OCI-LY3 (cell line): ENCODE measurements at regions not wholly inside any gene's neighbourhood (a gene's known extent, or its start where the extent isn't known, plus 50 kb on each side); places are given as distances from the start of the nearest gene placed in this dataset.

ENCODE experiments used
- H2AFZ ChIP-seq: fragments of 200-600, 300-600 bp; shearing (Covaris generic); 2 replicates; pipeline ENCODE4 v1.6.0; 2014; ENCODE audit warnings: antibody characterized with exemption, low read depth, low read length
- H3K27ac ChIP-seq: fragments of 200-600, 300-600 bp; sonication (generic); 2 replicates; pipeline ENCODE4 v1.5.1; 2014; ENCODE audit warnings: mild to moderate bottlenecking, low read length, moderate library complexity, mixed read lengths
- H3K27me3 ChIP-seq: fragments of 200-600, 300-600 bp; sonication (generic); 2 replicates; pipeline ENCODE4 v1.6.1; 2014; ENCODE audit warnings: low read depth, low read length, mixed read lengths
- H3K36me3 ChIP-seq: fragments of 200-600, 300-600 bp; sonication (generic); replicated peaks from 2 replicates; pipeline ENCODE3; 2014; ENCODE audit warnings: low read depth, low read length, mixed read lengths
- H3K4me1 ChIP-seq: fragments of 300-600, 200-600 bp; sonication (generic); 2 replicates; pipeline ENCODE4 v1.6.1; 2014; ENCODE audit warnings: low read length, mixed read lengths
- H3K4me2 ChIP-seq: fragments of 200-600, 300-600 bp; sonication (generic); 2 replicates; pipeline ENCODE4 v1.6.1; 2014; ENCODE audit warnings: low read length, mixed read lengths
- H3K4me3 ChIP-seq: fragments of 300-600, 200-600 bp; sonication (generic); 2 replicates; pipeline ENCODE4 v1.5.1; 2014; ENCODE audit warnings: antibody characterized with exemption, mild to moderate bottlenecking, low read length, moderate library complexity
- H3K79me2 ChIP-seq: fragments of 300-600, 200-600 bp; shearing (Covaris generic); 2 replicates; pipeline ENCODE4 v1.6.1; 2014; ENCODE audit warnings: mild to moderate bottlenecking, low read length, mixed read lengths
- H3K9ac ChIP-seq: fragments of 300-600, 200-600 bp; shearing (Covaris generic); 2 replicates; pipeline ENCODE4 v1.6.0; 2014; ENCODE audit warnings: mild to moderate bottlenecking, low read length, moderate library complexity
- H3K9me3 ChIP-seq: fragments of 200-600, 300-600 bp; shearing (Covaris generic); 2 replicates; pipeline ENCODE4 v1.6.1; 2014; ENCODE audit warnings: low read length, mixed read lengths; ENCODE audit not compliant: insufficient read depth
- H4K20me1 ChIP-seq: fragments of 200-600, 300-600 bp; sonication (generic); 2 replicates; pipeline ENCODE4 v1.6.1; 2016; ENCODE audit warnings: low read length, mixed read lengths; ENCODE audit not compliant: insufficient read depth
- EZH2phosphoT487 ChIP-seq: fragments of 200-600 bp; shearing (Covaris generic); IDR thresholded peaks from 2 replicates; pipeline ENCODE4 v1.6.1; 2018; ENCODE audit warnings: antibody characterized with exemption, mixed run types, low read depth
- TF ChIP-seq, protein P1 (sequence below): fragments of 200-600, 300-600 bp; sonication (generic); IDR thresholded peaks from 2 replicates; pipeline ENCODE4 v1.5.1; 2014; ENCODE audit warnings: antibody characterized with exemption, low read length, low read depth

DNA sequence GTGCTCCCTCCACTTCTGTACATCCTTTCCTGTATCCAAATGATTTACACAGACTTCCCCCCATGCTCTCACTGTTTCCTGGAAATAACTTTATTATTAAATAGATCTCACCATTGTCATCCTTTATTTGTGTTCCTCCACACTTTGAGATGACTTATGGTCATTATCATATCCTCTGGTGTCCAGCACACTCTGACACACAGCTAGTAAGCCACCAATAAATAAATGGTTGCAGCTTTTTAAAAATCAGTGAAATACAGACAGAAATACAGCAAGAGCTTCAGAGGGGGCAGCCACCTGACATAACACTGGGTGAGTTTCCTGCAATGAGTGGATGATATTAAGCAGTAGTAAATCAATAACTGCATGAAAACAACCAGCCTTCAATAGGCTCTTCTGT lies 2036.4 kb upstream of the AGA start:
- Histone ChIP-seq H3K36me3 (no peaks in the 10 kb centered on the region), H3K9me3 (no peaks in the 10 kb centered on the region), H2AFZ (no peak overlapping the region), H3K79me2 (no peaks in the 10 kb centered on the region), H3K27ac (no peak overlapping the region), H3K4me1 (no peaks in the 10 kb centered on the region), H3K9ac (no peak overlapping the region), H3K27me3 (no peaks in the 10 kb centered on the region), H3K4me2 (no peak overlapping the region), H3K4me3 (no peak overlapping the region), H4K20me1 (no peaks in the 10 kb centered on the region)
- TF ChIP-seq EZH2phosphoT487: no peak
- TF ChIP-seq, protein P1, sequence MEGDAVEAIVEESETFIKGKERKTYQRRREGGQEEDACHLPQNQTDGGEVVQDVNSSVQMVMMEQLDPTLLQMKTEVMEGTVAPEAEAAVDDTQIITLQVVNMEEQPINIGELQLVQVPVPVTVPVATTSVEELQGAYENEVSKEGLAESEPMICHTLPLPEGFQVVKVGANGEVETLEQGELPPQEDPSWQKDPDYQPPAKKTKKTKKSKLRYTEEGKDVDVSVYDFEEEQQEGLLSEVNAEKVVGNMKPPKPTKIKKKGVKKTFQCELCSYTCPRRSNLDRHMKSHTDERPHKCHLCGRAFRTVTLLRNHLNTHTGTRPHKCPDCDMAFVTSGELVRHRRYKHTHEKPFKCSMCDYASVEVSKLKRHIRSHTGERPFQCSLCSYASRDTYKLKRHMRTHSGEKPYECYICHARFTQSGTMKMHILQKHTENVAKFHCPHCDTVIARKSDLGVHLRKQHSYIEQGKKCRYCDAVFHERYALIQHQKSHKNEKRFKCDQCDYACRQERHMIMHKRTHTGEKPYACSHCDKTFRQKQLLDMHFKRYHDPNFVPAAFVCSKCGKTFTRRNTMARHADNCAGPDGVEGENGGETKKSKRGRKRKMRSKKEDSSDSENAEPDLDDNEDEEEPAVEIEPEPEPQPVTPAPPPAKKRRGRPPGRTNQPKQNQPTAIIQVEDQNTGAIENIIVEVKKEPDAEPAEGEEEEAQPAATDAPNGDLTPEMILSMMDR: no peak

DNA sequence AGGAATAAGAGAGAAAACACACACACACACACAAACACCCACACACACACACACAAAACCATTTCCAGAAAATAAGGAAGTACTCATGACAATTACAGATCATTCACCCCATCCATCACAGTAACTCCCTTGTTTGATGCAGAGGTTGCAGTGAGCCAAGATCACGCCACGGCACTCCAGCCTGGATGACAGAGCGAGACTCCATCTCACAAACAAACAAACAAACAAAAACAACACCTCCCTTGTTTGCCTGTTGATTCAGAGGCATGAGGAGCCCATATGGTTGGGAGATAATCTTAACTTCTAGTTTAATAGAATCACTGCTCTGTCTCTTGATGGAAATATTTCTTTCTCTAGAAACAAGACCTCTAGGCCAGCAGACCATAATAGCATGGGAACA lies 2043.5 kb upstream of the AGA start:
- Histone ChIP-seq H2AFZ (no peak overlapping the region), H4K20me1 (no peaks in the 10 kb centered on the region), H3K4me1 (no peaks in the 10 kb centered on the region), H3K36me3 (no peaks in the 10 kb centered on the region), H3K4me3 (no peak overlapping the region), H3K79me2 (no peaks in the 10 kb centered on the region), H3K27me3 (no peaks in the 10 kb centered on the region), H3K9ac (no peak overlapping the region), H3K4me2 (no peak overlapping the region), H3K9me3 (no peaks in the 10 kb centered on the region), H3K27ac (no peak overlapping the region)
- TF ChIP-seq, protein P1: no peak
- TF ChIP-seq EZH2phosphoT487: no peak

DNA sequence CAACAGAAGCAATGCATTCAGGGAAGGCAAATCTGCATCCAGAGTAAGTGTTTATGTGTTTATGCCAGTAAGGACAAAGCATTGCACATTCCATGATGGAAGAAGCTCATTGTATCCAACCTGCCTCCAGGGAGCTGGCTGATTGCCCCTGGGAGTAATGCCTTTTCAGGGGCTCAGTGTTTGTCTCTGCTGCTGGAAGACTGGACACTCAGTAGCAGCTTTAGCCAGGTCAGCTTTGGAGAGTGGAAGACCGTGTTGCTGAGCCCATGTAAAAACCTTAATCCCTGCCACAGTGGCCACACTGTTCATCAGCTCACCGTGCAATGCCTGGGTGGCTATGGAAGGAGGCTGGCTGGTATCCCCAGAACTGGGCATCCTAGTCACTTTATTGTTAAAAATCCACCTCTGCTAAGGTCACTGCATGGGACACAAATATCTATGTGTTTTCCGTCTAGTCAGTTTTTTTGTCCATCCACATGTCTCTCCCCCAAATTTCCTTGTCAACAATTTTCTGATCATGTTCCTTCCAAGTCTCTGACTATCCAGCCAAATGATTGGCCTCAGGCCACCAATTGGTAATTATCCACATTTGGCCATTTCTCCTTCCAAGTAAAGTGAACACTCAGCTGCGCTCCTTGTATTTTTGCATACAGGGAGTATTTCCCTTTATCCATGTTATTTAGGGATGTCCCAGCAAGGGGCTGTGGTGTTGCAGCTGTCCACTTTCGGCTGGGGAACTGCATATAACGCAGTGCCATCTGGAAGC lies 2044.5 kb upstream of the AGA start:
- TF ChIP-seq, protein P1: no peak
- TF ChIP-seq EZH2phosphoT487: no peak
- Histone ChIP-seq H2AFZ (no peak overlapping the region), H3K4me2 (no peak overlapping the region), H3K36me3 (no peaks in the 10 kb centered on the region), H3K27ac (no peak overlapping the region), H3K79me2 (no peaks in the 10 kb centered on the region), H3K4me3 (no peak overlapping the region), H3K9ac (no peak overlapping the region), H3K27me3 (no peaks in the 10 kb centered on the region), H4K20me1 (no peaks in the 10 kb centered on the region), H3K4me1 (no peaks in the 10 kb centered on the region), H3K9me3 (no peaks in the 10 kb centered on the region)

DNA sequence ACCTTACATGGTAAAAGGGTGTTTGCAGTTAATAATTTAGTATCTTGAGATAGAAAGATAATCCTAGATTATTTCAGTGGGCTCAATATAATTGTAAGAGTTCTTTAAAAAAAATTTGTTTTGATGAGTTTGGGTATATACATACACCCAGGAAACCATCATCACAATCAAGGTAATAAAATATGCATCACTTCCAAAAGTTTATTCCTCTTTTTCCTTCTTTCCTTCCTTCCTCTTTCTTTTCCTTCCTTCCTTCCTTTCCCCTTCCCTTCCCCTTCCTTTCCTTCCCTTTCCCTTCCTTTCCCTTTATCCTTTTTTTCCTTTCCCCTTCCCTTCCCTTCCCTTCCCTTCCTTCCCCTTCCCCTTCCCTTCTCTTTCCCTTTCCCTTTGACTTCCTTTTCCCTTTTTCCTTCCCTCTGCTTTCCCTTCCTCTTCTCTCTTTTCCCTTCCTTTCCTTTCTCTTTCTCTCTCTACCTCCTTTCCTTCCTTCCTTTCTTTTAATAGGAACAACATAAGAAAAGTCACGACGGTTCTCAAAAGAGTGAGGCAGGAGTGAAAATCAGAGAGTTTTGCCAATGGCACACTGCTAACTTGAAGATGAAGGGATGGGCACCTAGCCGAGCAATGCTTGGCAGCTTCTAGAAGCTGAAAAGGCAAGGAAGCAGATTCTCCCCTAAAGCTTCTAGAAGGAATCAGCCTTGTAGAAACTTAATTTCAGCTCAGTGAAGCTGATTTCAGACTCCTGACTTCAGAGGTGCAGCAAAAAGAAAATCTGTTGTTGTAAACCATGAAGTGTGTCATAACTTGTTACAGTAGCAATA lies 2050.2 kb upstream of the AGA start:
- Histone ChIP-seq H2AFZ (no peak overlapping the region), H3K27me3 (no peaks in the 10 kb centered on the region), H3K9me3 (peaks cover 6% of the 10 kb centered on the region; the same call in 1 of the 2 replicates), H3K79me2 (no peaks in the 10 kb centered on the region), H3K4me2 (no peak overlapping the region), H3K4me1 (no peaks in the 10 kb centered on the region), H3K36me3 (no peaks in the 10 kb centered on the region), H4K20me1 (no peaks in the 10 kb centered on the region), H3K9ac (no peak overlapping the region), H3K27ac (no peak overlapping the region), H3K4me3 (no peak overlapping the region)
- TF ChIP-seq EZH2phosphoT487: no peak
- TF ChIP-seq, protein P1: no peak
